Lung (tissue), 11 donors: ENCODE measurements at regions not wholly inside any gene's neighbourhood (a gene's known extent, or its start where the extent isn't known, plus 50 kb on each side); places are given as distances from the start of the nearest gene placed in this dataset.

Source experiments
- ATAC-seq: fragments of 200-7000 bp; cut with Tn5 transposase; one replicate; pipeline ENCODE4 v1.9.1; 2020; ENCODE audit warnings: moderate number of reproducible peaks; ENCODE audit not compliant: insufficient read depth, low FRiP score
- DNase-seq, 3 donors: peaks; one replicate each; pipeline ENCODE4 v3.0.0-alpha.2; 2013 to 2017
- H3K27ac ChIP-seq, 2 donors: one replicate each; pipeline ENCODE4 v1.5.1; 2013; ENCODE audit warnings: mild to moderate bottlenecking in 2 of 2, moderate library complexity in 2 of 2, control low read depth in 1 of 2, inconsistent platforms in 1 of 2, low read depth in 1 of 2, low read length in 1 of 2
- H3K27me3 ChIP-seq, 3 donors: one replicate each; pipeline ENCODE4 v1.5.1; 2013; ENCODE audit warnings: low read length in 2 of 3; ENCODE audit not compliant: control insufficient read depth in 3 of 3, insufficient read depth in 3 of 3
- H3K36me3 ChIP-seq, 4 donors: one replicate each; pipeline ENCODE4 v1.5.1; 2013; ENCODE audit warnings: low read length in 4 of 4, mild to moderate bottlenecking in 1 of 4, moderate library complexity in 1 of 4; ENCODE audit not compliant: control insufficient read depth in 4 of 4, insufficient read depth in 4 of 4
- H3K4me1 ChIP-seq, 5 donors: one replicate each; pipeline ENCODE4 v1.5.1; 2013; ENCODE audit warnings: low read length in 5 of 5, mild to moderate bottlenecking in 2 of 5, moderate library complexity in 1 of 5; ENCODE audit not compliant: control insufficient read depth in 5 of 5, insufficient read depth in 5 of 5
- H3K4me3 ChIP-seq: one replicate; pipeline ENCODE4 v1.5.1; 2013; ENCODE audit warnings: mild to moderate bottlenecking, control low read depth, moderate library complexity
- H3K9ac ChIP-seq, 2 donors: one replicate each; pipeline ENCODE4 v1.5.1; 2013; ENCODE audit warnings: low read length in 2 of 2, control low read depth in 1 of 2; ENCODE audit not compliant: insufficient read depth in 1 of 2
- H3K9me3 ChIP-seq, 4 donors: one replicate each; pipeline ENCODE4 v1.5.1; 2013; ENCODE audit warnings: low read length in 3 of 4, mild to moderate bottlenecking in 1 of 4, moderate library complexity in 1 of 4; ENCODE audit not compliant: control insufficient read depth in 4 of 4, insufficient read depth in 3 of 4
- WGBS, 2 donors: extraction: QIAGEN DNeasy Blood & Tissue Kit; methylation state at CpG; one replicate each; pipeline ENCODE4 v1.1.7; 2013; 5-methylcytosine and 5-hydroxymethylcytosine counted together
- TF ChIP-seq, protein P1 (sequence below): IDR thresholded peaks from 2 replicates; pipeline ENCODE4 v1.5.1; 2012; ENCODE audit warnings: mild to moderate bottlenecking; ENCODE audit errors: control extremely low read depth, extremely low read depth
- donor health status: control.
- donor health status: control.
- donor health status: Bipolar disorder and iron deficiency.
- donor health status: healthy.
- donor health status: DM: yes; HTN: yes; CAD: no.

DNA sequence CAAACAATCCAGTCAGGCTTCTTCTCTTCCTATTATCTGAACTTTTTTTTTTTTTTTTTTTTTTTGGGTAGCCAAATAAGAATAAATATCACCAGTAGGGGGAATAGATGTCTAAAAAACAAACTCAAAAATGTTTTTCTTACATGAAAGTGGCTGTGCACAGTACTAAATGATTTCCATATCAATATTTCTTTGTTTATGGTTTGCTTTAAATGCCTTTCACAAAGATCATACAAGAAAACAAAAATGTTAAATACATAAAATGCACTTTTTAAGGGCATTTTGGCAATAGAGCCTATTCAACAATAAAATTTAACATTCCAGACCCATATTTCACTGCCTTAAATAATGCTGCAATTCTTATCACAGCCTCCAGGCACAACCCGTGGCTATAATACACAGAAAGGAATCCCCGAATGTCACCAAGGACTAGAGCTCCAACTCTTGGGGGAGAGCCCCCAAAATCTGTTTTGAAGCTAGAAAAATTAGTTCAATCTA, 91.1 kb upstream of the TBCA start:
- 34% methylated on average over 2 of the region's 2 CpGs for WGBS, 2 donors
- no peak for ATAC-seq

DNA sequence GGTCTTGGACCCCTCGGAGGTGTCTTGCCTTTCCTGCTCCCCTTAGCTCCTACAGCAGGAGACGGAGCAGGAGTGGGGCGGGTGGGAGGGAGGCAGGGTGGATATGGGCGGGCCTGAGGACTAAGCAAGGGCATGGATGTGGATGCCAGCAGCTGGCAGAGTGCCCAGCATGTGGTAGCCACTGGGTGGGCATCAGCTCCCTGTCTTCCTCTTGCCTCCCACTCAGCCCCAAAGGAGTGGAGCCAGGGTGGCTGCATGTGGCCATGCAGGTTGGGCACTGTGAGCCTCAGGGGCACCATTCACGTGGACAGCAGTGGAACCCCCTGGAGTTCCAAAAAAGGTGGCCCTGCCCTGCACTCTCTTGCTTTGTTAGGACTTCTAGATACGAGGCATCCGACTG, 90.1 kb upstream of the TBCA start:
- WGBS, 2 donors = 83 to 85% methylated on average over 7 of the region's 7 CpGs
- TF ChIP-seq, protein P1, sequence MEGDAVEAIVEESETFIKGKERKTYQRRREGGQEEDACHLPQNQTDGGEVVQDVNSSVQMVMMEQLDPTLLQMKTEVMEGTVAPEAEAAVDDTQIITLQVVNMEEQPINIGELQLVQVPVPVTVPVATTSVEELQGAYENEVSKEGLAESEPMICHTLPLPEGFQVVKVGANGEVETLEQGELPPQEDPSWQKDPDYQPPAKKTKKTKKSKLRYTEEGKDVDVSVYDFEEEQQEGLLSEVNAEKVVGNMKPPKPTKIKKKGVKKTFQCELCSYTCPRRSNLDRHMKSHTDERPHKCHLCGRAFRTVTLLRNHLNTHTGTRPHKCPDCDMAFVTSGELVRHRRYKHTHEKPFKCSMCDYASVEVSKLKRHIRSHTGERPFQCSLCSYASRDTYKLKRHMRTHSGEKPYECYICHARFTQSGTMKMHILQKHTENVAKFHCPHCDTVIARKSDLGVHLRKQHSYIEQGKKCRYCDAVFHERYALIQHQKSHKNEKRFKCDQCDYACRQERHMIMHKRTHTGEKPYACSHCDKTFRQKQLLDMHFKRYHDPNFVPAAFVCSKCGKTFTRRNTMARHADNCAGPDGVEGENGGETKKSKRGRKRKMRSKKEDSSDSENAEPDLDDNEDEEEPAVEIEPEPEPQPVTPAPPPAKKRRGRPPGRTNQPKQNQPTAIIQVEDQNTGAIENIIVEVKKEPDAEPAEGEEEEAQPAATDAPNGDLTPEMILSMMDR = no peak
- H3K27ac ChIP-seq = no peak overlapping the region
- DNase-seq (no peak), ATAC-seq (no peak)
- peaks cover 0 to 3% (median 0%) of the 10 kb centered on the region in 3 donors for H3K27me3 ChIP-seq
- no peak overlapping the region for H3K9ac ChIP-seq
- no peaks in the 10 kb centered on the region for H3K36me3 ChIP-seq
- no peak overlapping the region for H3K4me3 ChIP-seq
- no peaks in the 10 kb centered on the region for H3K9me3 ChIP-seq
- H3K4me1 ChIP-seq = no peaks in the 10 kb centered on the region

More for the DNA sequence above, 91.1 kb upstream of the TBCA start:
- DNase-seq = peak in 2 of 3 donors; percentile 35 to 56
- Histone ChIP-seq H3K9ac (no peak overlapping the region), H3K27ac (no peak overlapping the region), H3K27me3 (peaks cover 0 to 3% (median 0%) of the 10 kb centered on the region in 3 donors), H3K36me3 (no peaks in the 10 kb centered on the region), H3K9me3 (no peaks in the 10 kb centered on the region), H3K4me1 (no peaks in the 10 kb centered on the region), H3K4me3 (no peak overlapping the region)
- TF ChIP-seq, protein P1 = no peak

DNA sequence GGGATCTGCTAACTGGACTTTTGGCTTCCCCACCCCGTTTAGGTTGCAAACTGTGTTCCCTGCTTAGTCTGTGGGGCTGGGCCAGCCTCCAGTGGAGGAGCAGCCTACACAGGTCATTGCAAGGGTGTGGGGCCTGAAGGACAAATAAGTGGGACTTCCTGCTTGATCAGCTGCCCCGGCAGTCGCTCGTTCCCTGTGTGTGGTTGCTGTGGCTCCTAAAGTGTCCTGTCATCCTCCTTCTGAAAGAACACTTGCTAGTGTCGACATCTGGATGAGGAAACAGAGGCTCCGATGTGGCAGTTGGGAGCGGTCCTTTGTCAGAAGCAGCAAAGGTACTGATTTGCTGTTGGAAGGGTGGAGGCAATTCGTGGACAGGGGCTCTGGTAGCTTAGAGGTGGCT, 88.9 kb upstream of the TBCA start:
- no peak for DNase-seq
- H3K4me1 ChIP-seq = no peaks in the 10 kb centered on the region
- no peak overlapping the region for H3K9ac ChIP-seq
- H3K36me3 ChIP-seq = no peaks in the 10 kb centered on the region
- WGBS, 2 donors = 32 to 49% methylated on average over 8 of the region's 8 CpGs
- peak; percentile 30 for ATAC-seq
- H3K9me3 ChIP-seq = no peaks in the 10 kb centered on the region
- TF ChIP-seq, protein P1 = no peak
- no peak overlapping the region for H3K4me3 ChIP-seq
- H3K27ac ChIP-seq = no peak overlapping the region
- peaks cover 0 to 3% (median 0%) of the 10 kb centered on the region in 3 donors for H3K27me3 ChIP-seq

DNA sequence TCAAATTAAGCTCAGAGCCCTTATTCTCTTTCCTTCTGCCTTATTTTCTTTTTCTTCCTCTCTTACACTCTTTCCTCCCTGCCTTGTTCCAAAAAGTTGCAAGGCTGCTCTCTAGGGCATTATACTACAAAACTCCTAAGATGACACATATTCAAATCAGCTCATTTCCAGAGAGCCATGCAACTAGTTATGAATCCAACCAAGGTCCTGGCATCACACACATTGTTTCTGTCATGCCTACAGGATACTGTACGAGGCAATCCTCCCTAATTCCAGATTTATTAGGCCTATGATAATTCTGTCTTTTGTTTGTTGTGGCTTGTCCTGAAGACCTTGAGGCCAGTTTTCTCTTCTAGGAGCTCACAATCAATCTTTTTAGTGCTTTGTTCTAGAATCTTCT, 87.0 kb upstream of the TBCA start:
- no peaks in the 10 kb centered on the region for H3K9me3 ChIP-seq
- TF ChIP-seq, protein P1 = no peak
- H3K36me3 ChIP-seq = no peaks in the 10 kb centered on the region
- H3K27ac ChIP-seq = no peak overlapping the region
- no peaks in the 10 kb centered on the region for H3K4me1 ChIP-seq
- WGBS, 2 donors = 64 to 79% methylated on average over 1 of the region's 1 CpG
- no peak for DNase-seq
- H3K4me3 ChIP-seq = no peak overlapping the region
- peaks cover 0 to 3% (median 0%) of the 10 kb centered on the region in 3 donors for H3K27me3 ChIP-seq
- ATAC-seq = no peak
- no peak overlapping the region for H3K9ac ChIP-seq
